IPS-NIHi11 (cell line): ENCODE measurements at regions not wholly inside any gene's neighbourhood (a gene's known extent, or its start where the extent isn't known, plus 50 kb on each side); places are given as distances from the start of the nearest gene placed in this dataset.

Source experiments
- DNase-seq: peaks from one replicate; pipeline ENCODE4 v3.0.0; 2012; ENCODE audit warnings: mixed read lengths, low spot score

DNA sequence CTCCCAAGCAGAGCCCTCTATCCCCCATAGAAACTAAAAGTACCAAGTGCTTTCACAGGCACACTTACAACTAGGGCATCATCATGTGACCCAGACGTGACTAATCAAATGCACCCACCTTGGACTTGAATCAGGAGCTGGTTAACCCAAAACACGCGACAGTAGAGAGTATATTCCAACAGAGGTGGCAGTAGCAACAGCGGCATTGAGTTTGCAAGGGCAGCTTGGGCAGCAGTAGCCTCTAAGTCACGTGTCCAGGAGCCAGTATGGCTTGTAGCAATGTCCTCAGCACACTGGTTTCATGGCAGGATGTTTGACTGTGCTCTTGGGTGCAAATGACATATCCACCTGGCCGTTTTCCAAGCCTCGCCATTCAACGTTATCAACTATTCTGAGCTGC is 73.4 kb upstream of the DNAH5 start:
- no peak for DNase-seq

GRCh38 chr5:14016549-14016948 is 72.1 kb upstream of the DNAH5 start:
- DNase-seq, result no peak

GRCh38 chr5:14011089-14012020 is 66.9 kb upstream of the DNAH5 start:
- DNase-seq, result peak; percentile 94

GRCh38 chr5:14009575-14009974 is 65.1 kb upstream of the DNAH5 start:
- DNase-seq, result no peak

DNA sequence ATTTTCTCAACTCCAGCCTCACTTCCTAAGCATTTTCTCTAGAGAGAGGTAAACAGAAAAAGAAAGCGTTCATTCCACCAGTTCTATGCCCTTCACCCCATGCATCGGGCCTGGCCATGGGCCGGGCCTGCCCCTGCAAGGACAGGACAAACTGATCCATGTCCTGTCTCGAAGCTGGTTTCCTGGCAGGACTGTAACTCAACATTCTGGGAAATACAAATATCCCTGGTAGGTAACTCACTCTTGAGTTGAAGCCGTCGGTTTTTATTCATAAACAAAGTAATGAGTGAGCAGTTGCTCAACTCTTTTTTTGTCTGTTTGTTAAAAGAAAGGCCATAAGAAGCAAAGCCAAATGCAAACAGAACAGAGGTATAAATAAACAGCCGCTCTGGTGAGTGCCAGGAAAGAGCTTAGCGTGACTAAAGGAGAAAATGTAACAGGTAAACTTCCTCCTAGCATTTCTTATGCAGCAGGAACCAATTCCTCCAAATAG is 64.4 kb upstream of the DNAH5 start:
- no peak for DNase-seq

- no peak for DNase-seq
These were observed 62.5 kb upstream of the DNAH5 start for GRCh38 chr5:14006823-14007520.

DNA sequence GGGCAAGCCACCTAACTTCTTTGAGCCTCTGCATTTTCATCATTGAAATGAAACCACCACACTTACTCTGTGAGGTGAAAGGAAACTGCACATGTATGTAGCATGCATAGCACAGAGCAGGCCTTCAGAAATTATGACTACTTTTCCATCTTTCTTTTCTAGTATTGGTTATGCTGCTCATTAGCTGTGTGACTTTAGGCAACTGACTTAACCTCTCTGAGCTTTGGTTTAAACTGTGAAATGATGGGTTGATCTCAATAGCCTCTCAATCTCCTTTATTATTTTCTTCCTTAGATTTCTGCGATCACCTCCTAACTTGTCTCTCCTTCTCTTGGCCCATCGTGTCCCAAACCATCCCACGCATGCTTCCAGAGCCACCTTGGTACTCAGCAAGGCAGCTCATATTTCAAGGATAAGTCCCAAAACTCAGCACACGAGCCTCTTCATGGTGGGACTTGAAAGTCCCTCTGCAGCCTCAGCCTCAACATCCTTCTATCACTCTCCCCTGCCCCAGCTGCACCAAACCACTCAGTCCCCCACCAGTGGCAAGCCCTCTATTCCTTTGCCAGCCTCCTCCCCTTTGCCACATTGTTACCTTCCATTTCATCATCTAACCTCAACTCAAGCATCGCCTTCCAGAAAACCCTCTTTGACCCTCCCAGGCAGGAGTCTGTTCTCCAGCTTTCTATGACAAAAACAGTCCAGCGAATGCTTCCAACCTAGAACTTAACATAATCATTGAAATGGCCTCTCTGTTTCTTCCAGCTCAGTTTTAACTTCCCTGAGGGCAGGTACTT is 60.3 kb upstream of the DNAH5 start:
- no peak for DNase-seq

GRCh38 chr5:14003936-14004335 is 59.4 kb upstream of the DNAH5 start:
- DNase-seq, result no peak

GRCh38 chr5:14003513-14003912 is 59.0 kb upstream of the DNAH5 start:
- no peak for DNase-seq

DNA sequence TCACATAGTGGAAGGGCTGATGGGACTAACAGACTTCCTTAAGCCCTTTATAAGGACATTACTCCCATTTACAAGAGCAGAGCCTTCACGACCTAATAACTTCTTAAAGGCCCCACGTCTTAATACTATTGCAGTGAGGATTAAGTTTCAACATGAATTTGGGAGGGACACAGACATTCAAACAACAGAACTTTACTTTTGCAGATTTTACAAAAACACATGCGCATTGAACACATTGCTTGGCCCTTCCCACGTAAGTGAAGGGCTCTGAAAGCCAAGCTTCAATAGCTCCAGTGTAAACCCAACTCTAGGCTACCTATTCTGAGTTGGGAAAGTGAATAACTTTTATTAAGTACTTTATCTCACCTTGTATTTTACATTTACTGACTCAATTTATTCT is 53.8 kb upstream of the DNAH5 start:
- DNase-seq, result no peak

DNA sequence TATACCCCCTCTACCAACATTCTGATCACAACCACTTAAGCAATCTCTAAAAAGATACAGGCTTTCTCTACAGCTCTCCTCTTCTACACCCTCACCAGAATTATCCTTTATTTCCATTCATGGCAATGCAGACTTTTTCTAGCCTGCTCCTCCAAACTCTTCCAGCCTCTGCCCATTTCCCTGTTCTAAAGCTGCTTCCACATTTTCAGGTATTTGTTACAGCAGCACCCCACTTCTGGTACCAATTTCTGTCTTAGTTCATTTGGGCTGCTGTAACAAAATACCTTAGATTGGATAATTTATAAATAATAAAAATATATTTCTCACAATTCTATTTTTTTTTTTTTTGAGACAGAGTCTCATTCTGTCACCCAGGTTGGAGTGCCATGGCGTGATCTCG is 53.0 kb upstream of the DNAH5 start:
- DNase-seq, result no peak

DNA sequence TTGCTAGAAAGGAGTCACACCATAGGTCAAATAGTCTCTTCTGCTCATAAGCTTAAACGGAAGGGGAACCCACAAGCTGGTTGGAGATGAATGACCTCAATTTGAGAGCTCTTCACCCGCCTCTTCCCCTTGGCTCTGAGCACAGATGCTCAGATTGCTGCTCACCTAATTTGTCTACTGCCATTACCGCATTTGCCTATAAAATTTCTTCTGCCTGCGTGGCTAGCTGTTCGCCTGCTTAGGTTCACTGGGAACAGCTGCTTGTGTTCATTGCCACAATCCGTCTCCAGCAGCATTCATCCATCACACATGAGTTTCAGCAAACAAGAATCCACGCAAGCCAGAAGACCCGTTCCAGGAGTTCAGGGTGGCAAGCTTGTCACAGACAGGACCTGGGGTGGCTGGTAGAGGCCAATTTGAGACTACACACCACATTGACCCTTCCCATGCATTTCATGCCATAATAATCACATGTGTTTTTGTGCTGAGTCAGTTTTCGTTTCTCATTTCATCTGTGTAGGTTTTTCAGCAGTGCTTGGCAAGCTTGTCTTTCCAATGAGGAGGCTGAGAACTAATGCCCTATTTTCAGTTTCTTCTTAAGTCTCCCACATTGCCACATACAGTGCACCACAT is 50.2 kb upstream of the DNAH5 start:
- DNase-seq, result no peak
